WERI-Rb-1 (cell line): ENCODE measurements at regions not wholly inside any gene's neighbourhood (a gene's known extent, or its start where the extent isn't known, plus 50 kb on each side); places are given as distances from the start of the nearest gene placed in this dataset.

Experiments
- DNase-seq: peaks from one replicate; pipeline ENCODE4 v3.0.0-alpha.2; 2020
- H3K27ac ChIP-seq: fragments of 250-450 bp; sonication (Bioruptor Pico); 2 replicates; pipeline ENCODE4 v1.5.1; 2020; ENCODE audit warnings: mild to moderate bottlenecking, moderate library complexity
- H3K27me3 ChIP-seq: fragments of 250-450 bp; sonication (Bioruptor Pico); 2 replicates; pipeline ENCODE4 v1.5.1; 2021; ENCODE audit warnings: mild to moderate bottlenecking, low read depth, moderate library complexity; ENCODE audit not compliant: insufficient read depth, severe bottlenecking
- H3K36me3 ChIP-seq: fragments of 250-450 bp; sonication (Bioruptor Pico); 2 replicates; pipeline ENCODE4 v1.5.1; 2020; ENCODE audit warnings: mild to moderate bottlenecking, moderate library complexity
- H3K4me3 ChIP-seq: 2 replicates; pipeline ENCODE4 v1.5.1; 2011; ENCODE audit warnings: low read depth, mild to moderate bottlenecking, control low read depth, low read length
- H3K9me3 ChIP-seq: fragments of 250-450 bp; sonication (Bioruptor Pico); 2 replicates; pipeline ENCODE4 v1.5.1; 2021; ENCODE audit warnings: mild to moderate bottlenecking, moderate library complexity; ENCODE audit not compliant: severe bottlenecking
- TF ChIP-seq, protein P1 (sequence below): IDR thresholded peaks from 2 replicates; pipeline ENCODE4 v1.5.1; 2011; ENCODE audit warnings: low read depth, mild to moderate bottlenecking, control low read depth, inconsistent platforms, low read length

DNA sequence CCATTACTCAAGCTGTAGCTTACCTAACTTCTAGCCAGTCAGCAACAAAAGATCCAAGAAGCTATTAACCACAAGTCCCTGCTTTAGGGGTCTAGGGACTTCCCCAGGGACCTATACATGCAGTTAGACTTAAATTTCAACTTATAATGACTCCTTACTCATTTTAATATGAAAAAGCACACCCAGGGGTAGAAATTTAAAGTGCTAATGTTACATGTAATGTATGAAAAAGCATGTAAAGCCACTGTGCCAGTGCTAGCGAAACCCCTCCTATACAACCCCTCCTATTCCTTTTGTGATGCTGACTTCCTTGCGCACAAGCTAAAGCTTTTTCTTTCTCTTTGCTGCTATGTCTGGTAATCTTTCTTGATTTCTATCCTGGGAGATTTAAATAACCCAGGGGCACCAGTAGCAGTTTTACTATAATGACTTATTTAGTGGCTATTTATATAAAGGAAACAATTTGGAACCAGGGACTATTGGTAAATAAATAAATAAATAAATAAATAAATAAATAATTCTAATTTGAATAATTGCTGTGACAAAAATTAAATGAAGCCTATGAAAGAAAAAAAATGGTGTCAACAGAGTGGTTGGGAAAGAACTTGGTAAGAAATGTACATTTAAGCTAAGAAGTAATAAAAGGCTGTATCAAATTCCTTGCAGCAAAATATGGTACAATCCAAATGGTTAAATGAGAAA is 110.5 kb upstream of the MAGI2 start:
- no peak for DNase-seq
- Histone ChIP-seq H3K4me3 (no peak overlapping the region), H3K36me3 (no peaks in the 10 kb centered on the region), H3K27me3 (no peaks in the 10 kb centered on the region), H3K9me3 (no peaks in the 10 kb centered on the region), H3K27ac (no peak overlapping the region)
- TF ChIP-seq, protein P1, sequence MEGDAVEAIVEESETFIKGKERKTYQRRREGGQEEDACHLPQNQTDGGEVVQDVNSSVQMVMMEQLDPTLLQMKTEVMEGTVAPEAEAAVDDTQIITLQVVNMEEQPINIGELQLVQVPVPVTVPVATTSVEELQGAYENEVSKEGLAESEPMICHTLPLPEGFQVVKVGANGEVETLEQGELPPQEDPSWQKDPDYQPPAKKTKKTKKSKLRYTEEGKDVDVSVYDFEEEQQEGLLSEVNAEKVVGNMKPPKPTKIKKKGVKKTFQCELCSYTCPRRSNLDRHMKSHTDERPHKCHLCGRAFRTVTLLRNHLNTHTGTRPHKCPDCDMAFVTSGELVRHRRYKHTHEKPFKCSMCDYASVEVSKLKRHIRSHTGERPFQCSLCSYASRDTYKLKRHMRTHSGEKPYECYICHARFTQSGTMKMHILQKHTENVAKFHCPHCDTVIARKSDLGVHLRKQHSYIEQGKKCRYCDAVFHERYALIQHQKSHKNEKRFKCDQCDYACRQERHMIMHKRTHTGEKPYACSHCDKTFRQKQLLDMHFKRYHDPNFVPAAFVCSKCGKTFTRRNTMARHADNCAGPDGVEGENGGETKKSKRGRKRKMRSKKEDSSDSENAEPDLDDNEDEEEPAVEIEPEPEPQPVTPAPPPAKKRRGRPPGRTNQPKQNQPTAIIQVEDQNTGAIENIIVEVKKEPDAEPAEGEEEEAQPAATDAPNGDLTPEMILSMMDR, result no peak

DNA sequence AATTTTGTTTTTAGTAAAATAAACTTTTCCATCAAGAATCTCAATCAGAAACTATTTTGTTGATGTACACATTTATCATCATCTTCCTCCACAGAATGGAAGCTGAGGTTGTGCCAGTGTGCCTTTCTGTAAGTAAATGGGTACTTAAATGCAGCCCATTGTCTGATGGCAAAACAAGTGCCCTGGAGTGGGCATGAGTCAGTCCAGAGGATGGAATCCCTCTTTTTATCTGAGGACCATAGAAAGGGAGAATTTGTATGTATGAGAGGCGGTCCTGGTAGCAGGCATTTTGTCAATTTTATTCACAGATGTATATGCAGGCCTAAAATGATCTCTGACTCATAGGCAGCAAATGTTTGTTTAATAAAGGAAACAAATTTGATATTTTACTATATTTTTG is 102.1 kb upstream of the MAGI2 start:
- no peak for DNase-seq
- TF ChIP-seq, protein P1, result no peak
- Histone ChIP-seq H3K27me3 (no peaks in the 10 kb centered on the region), H3K36me3 (no peaks in the 10 kb centered on the region), H3K4me3 (no peak overlapping the region), H3K9me3 (no peaks in the 10 kb centered on the region), H3K27ac (no peak overlapping the region)

DNA sequence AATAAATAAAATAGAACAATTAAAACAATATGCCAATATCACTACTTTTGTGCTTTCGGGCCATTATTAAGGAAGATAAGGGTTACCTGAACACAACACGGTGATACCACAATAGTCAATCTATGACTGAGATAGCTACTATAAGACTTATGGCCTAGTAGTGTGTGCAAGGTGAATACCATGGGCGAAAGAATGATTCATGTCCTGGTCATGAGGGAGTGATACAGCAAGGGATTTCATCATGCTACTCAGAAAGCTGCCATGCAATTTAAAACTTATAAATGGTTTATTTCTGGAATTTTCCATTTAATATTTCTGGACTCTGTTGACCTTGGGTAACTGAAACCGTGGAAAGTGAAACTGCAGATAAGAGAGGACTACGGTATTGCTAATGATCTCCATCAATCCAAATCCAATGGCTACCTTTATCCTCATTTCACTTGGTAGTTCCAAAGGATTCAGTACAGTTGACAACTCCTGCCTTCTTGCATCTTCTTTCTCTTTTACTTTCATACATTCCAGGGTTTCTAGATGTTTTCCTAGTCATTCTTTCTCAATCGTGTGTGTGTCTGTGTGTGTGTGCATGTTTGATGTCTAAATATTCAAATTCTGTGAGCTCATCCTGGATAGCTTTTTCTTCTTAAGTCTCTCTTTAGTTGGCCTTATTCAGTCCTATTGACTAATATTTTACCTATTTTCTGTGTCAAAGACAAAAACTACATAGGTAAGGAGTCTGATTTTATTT is 100.5 kb upstream of the MAGI2 start:
- Histone ChIP-seq H3K36me3 (no peaks in the 10 kb centered on the region), H3K9me3 (no peaks in the 10 kb centered on the region), H3K4me3 (no peak overlapping the region), H3K27me3 (no peaks in the 10 kb centered on the region), H3K27ac (no peak overlapping the region)
- TF ChIP-seq, protein P1, result no peak
- DNase-seq, result no peak

DNA sequence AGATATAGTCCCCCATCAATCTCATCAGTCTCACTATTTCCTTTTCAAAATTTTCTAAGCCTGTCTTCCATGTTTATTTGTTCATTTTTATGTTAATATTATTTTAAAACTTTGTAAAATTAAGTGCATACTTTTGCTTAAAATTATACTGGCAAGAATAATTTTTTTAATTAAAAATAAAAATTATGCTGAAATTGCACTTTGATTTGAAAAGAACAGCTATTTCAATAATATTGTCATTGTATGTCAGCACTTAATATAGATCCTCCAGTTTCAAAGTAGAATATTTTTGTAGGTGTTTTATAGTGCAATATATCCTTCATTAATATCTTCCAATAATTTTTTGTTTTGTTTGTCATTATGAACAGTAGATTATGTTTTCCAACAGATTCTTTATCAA is 99.0 kb upstream of the MAGI2 start:
- H3K36me3 ChIP-seq, result no peaks in the 10 kb centered on the region
- no peak overlapping the region for H3K4me3 ChIP-seq
- TF ChIP-seq, protein P1, result no peak
- no peak for DNase-seq
- H3K27me3 ChIP-seq, result no peaks in the 10 kb centered on the region
- no peak overlapping the region for H3K27ac ChIP-seq
- no peaks in the 10 kb centered on the region for H3K9me3 ChIP-seq

DNA sequence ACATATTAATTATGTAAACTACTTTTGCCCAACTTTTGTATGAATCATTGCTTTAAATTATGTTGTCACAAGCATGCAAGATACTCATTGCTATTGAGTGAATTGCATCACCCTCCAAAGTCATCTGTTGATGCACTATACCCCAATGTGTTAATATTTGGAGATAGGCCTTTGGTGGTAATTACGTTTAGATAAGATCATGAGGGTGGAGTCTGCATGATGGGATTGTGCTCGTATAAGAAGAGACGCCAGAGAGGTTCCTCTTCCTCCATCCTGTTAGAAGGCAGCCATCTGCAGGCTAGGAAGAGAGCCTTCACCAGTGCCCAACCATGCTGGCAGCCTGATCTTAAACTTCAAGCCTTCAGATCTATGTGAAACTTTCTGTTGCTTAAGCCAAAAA is 95.3 kb upstream of the MAGI2 start:
- Histone ChIP-seq H3K9me3 (no peaks in the 10 kb centered on the region), H3K27ac (no peak overlapping the region), H3K27me3 (no peaks in the 10 kb centered on the region), H3K4me3 (no peak overlapping the region), H3K36me3 (no peaks in the 10 kb centered on the region)
- no peak for DNase-seq
- TF ChIP-seq, protein P1, result no peak
